ENCODE measurements at regions not wholly inside any gene's neighbourhood (a gene's known extent, or its start where the extent isn't known, plus 50 kb on each side); places are given as distances from the start of the nearest gene placed in this dataset.

GRCh38 chrX:55379396-55379795, 72.5 kb upstream of the MAGEH1 start:
- TF ChIP-seq POLR2A (IDR thresholded peaks at IDR 0.05): no peak
- TF ChIP-seq POLR2AphosphoS5 (IDR thresholded peaks at IDR 0.05): no peak

All from prostate gland (tissue), 1 donor.